ENCODE measurements at regions not wholly inside any gene's neighbourhood (a gene's known extent, or its start where the extent isn't known, plus 50 kb on each side); places are given as distances from the start of the nearest gene placed in this dataset.

- Histone ChIP-seq H2BK15ac (ENCODE audit: low read length) (no peak overlapping the region), H3K27ac (ENCODE audit: low read depth, low read length) (no peak overlapping the region), H4K5ac (ENCODE audit: insufficient read length, low read depth, low read length) (no peak overlapping the region), H3K56ac (replicated peaks; ENCODE audit: insufficient read length, low read depth, low read length) (no peak overlapping the region), H2BK120ac (replicated peaks; ENCODE audit: low read depth, low read length) (no peak overlapping the region), H3K36me3 (ENCODE audit: control insufficient read depth in 2 of 4, insufficient read depth in 4 of 4, low read length in 3 of 4) (no peaks in the 10 kb centered on the region), H3K23me2 (ENCODE audit: low read depth, low read length) (no peaks in the 10 kb centered on the region), H2BK12ac (ENCODE audit: low read depth, low read length) (no peak overlapping the region), H3K9me3 (ENCODE audit: insufficient read depth in 2 of 2, low read depth in 1 of 2, low read length in 1 of 2) (no peaks in the 10 kb centered on the region), H4K8ac (ENCODE audit: extremely low read depth, insufficient read depth, low read length) (no peak overlapping the region), H3K18ac (ENCODE audit: extremely low read depth, low read length) (no peak overlapping the region), H4K91ac (replicated peaks; ENCODE audit: insufficient read length, low read length) (no peak overlapping the region), H3K14ac (ENCODE audit: insufficient read length) (no peak overlapping the region), H3K79me2 (ENCODE audit: control insufficient read depth in 1 of 2, insufficient read depth in 2 of 2, low read length in 2 of 2) (no peaks in the 10 kb centered on the region), H3K4me2 (ENCODE audit: insufficient read depth in 1 of 2, low read depth in 2 of 2, low read length in 2 of 2) (no peak overlapping the region), H2AFZ (ENCODE audit: low read length) (no peak overlapping the region), H2BK20ac (ENCODE audit: low read length) (no peak overlapping the region), H2BK5ac (ENCODE audit: low read depth, low read length) (no peak overlapping the region), H2AK5ac (ENCODE audit: low read depth, low read length) (no peak overlapping the region), H3K4ac (replicated peaks; ENCODE audit: insufficient read length, low read depth, low read length) (no peak overlapping the region), H3K27me3 (replicated peaks in 1 of 4; ENCODE audit: control insufficient read depth in 3 of 4, extremely low read depth in 1 of 4, insufficient read depth in 3 of 4, low read length in 3 of 4) (no peaks in the 10 kb centered on the region), H3K4me1 (replicated peaks in 1 of 4; ENCODE audit: control insufficient read depth in 3 of 4, insufficient read depth in 4 of 4, low read length in 3 of 4) (no peaks in the 10 kb centered on the region), H3K23ac (ENCODE audit: insufficient read length) (no peak overlapping the region), H4K20me1 (replicated peaks in 1 of 2; ENCODE audit: control insufficient read depth in 1 of 2, insufficient read depth in 2 of 2, low read length in 2 of 2) (no peaks in the 10 kb centered on the region), H3K79me1 (ENCODE audit: low read depth, low read length) (no peaks in the 10 kb centered on the region), H3K4me3 (ENCODE audit: extremely low read depth in 1 of 4, insufficient read depth in 2 of 4, low read depth in 3 of 4, low read length in 4 of 4) (no peak overlapping the region), H3K9ac (replicated peaks in 1 of 4; ENCODE audit: extremely low read depth in 1 of 4, low read depth in 3 of 4, low read length in 3 of 4) (no peak overlapping the region)
- ChIA-PET CTCF (ENCODE audit: partially characterized antibody) (no interaction called here), POLR2A (ENCODE audit: partially characterized antibody) (no interaction called here)
- no peak for FAIRE-seq
- WGBS, 2 experiments (ENCODE audit: extremely low coverage in 1 of 2, insufficient coverage in 1 of 2, insufficient read length in 1 of 2, insufficient replicate concordance in 2 of 2, low coverage in 1 of 2, low lambda C conversion rate in 2 of 2, missing lambda C conversion rate in 1 of 2), result 57% methylated on average over 3 of the region's 3 CpGs; no CpG with 5 or more reads in 1 of the 2 experiments
- no peak for DNase-seq (ENCODE audit: low read depth in 1 of 2, low spot score in 2 of 2)
- TF ChIP-seq USF2 (IDR thresholded peaks at IDR 0.05; ENCODE audit: low read length) (no peak), EGR1 (IDR thresholded peaks at IDR 0.05; ENCODE audit: borderline replicate concordance, low read depth, low read length) (no peak), GTF2F1 (IDR thresholded peaks at IDR 0.05; ENCODE audit: borderline replicate concordance, low read depth, low read length) (no peak), CBX5 (IDR thresholded peaks at IDR 0.05; ENCODE audit: low read depth, low read length) (no peak), SP1 (IDR thresholded peaks at IDR 0.05; ENCODE audit: low read depth, low read length) (no peak), SIX5 (IDR thresholded peaks at IDR 0.05; ENCODE audit: low read depth, low read length) (no peak), PHF8 (conservative IDR thresholded peaks at IDR 0.05; ENCODE audit: low read depth, low read length) (no peak)
These were observed 88.0 kb downstream of the IRX2 start for GRCh38 chr5:2663489-2663888.

Data from H1 (cell line).